Endothelial cell of umbilical vein (primary cell): ENCODE measurements at regions not wholly inside any gene's neighbourhood (a gene's known extent, or its start where the extent isn't known, plus 50 kb on each side); places are given as distances from the start of the nearest gene placed in this dataset.

Source experiments
- EZH2 ChIP-seq: IDR thresholded peaks from 2 replicates; pipeline ENCODE4 v1.6.1; 2012; ENCODE audit warnings: borderline replicate concordance, low read depth, mild to moderate bottlenecking, moderate library complexity, low read length, inconsistent platforms; ENCODE audit not compliant: severe bottlenecking
- FOS ChIP-seq: IDR thresholded peaks from 2 replicates; pipeline ENCODE4 v1.6.1; 2011; ENCODE audit warnings: mild to moderate bottlenecking, low read length, moderate library complexity, borderline replicate concordance; ENCODE audit not compliant: insufficient read depth
- JUN ChIP-seq: IDR thresholded peaks from 2 replicates; pipeline ENCODE4 v1.6.1; 2011; ENCODE audit warnings: borderline replicate concordance, low read depth; ENCODE audit not compliant: insufficient read length, insufficient read depth
- POLR2A ChIP-seq: IDR thresholded peaks from 2 replicates; pipeline ENCODE4 v1.6.1; 2012; ENCODE audit warnings: low read depth, mild to moderate bottlenecking, control low read depth, low read length
- POLR2AphosphoS5 ChIP-seq: IDR thresholded peaks from 2 replicates; pipeline ENCODE4 v1.6.1; 2012; ENCODE audit warnings: low read depth, mild to moderate bottlenecking, control low read depth, low read length, moderate library complexity; ENCODE audit not compliant: insufficient read depth
- TF ChIP-seq, protein P1 (sequence below), 2 donors: IDR thresholded peaks; 1 replicate in 1 of 2; 2 replicates in 1 of 2; pipeline ENCODE4 v1.5.1; 2011; ENCODE audit warnings: low read length in 2 of 2, mild to moderate bottlenecking in 2 of 2, moderate library complexity in 2 of 2, control low read depth in 1 of 2, inconsistent platforms in 1 of 2, low read depth in 1 of 2; ENCODE audit not compliant: insufficient read depth in 1 of 2; ENCODE audit errors: extremely low read depth in 1 of 2

DNA sequence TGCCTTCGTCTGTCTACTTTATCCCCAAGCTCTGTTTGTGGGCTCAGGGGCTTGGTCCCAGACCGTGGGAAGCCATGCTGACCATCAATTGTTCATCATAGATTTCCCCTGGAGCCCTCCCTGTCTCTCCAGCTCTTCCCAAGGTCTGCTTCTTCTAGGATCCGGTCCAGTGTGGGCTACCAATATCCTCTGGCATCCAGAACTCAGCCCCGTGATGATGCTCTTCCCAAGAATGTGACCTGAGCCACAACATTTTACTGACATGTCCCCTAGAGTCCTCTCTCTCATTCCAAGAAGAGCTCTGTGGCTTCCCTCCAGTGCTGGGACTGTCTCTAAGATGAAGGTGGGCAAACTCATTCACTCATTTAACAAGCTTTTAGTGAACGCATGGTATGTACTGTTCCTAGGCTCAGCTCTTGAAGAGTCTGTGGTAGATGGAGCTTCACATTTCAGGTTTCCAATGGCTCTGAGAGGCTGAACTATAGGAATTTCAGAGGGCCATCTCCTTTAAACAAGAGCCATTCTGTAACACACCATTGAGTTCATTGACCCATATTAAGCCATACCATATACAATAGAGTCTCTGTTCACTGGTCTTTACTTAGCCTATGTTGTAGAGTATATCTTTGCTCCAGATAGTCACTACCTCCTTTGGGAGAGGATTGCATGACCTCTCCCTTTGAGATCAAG, 142.0 kb upstream of the APCDD1 start:
- TF ChIP-seq, protein P1, sequence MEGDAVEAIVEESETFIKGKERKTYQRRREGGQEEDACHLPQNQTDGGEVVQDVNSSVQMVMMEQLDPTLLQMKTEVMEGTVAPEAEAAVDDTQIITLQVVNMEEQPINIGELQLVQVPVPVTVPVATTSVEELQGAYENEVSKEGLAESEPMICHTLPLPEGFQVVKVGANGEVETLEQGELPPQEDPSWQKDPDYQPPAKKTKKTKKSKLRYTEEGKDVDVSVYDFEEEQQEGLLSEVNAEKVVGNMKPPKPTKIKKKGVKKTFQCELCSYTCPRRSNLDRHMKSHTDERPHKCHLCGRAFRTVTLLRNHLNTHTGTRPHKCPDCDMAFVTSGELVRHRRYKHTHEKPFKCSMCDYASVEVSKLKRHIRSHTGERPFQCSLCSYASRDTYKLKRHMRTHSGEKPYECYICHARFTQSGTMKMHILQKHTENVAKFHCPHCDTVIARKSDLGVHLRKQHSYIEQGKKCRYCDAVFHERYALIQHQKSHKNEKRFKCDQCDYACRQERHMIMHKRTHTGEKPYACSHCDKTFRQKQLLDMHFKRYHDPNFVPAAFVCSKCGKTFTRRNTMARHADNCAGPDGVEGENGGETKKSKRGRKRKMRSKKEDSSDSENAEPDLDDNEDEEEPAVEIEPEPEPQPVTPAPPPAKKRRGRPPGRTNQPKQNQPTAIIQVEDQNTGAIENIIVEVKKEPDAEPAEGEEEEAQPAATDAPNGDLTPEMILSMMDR (IDR thresholded peaks at IDR 0.05; ENCODE audit: extremely low read depth in 1 of 2, insufficient read depth in 1 of 2, low read depth in 1 of 2, low read length in 2 of 2), result no peak
- TF ChIP-seq EZH2 (no peak), POLR2A (no peak), POLR2AphosphoS5 (no peak), JUN (no peak), FOS (no peak)
